A549 (cell line): ENCODE measurements at regions not wholly inside any gene's neighbourhood (a gene's known extent, or its start where the extent isn't known, plus 50 kb on each side); places are given as distances from the start of the nearest gene placed in this dataset.

Source experiments
- EP300 ChIP-seq, 2 experiments: fragments of >200 bp; sonication (Bioruptor Twin); formaldehyde crosslinking; IDR thresholded peaks; 2 replicates in 1 of 2; 3 replicates in 1 of 2; pipeline ENCODE4 v1.6.1; 2016 to 2017
- FOSL2 ChIP-seq, 2 experiments: fragments of 450-650 bp in 1 of 2; fragments of >200 bp in 1 of 2; sonication (Bioruptor Twin) in 1 of 2; formaldehyde crosslinking; IDR thresholded peaks; 2 replicates each; pipeline versions ENCODE4 v1.5.0 to v1.6.1; 2016 to 2020; ENCODE audit warnings: mild to moderate bottlenecking in 1 of 2, moderate library complexity in 1 of 2

GRCh38 chr18:34483198-34483597 is 226.9 kb upstream of the DTNA start:
- TF ChIP-seq FOSL2 (IDR thresholded peaks at IDR 0.05) (no peak), FOSL2 (CRISPR knock-in tag; IDR thresholded peaks at IDR 0.05) (no peak), EP300 (IDR thresholded peaks at IDR 0.05) (no peak)
